ENCODE measurements at regions not wholly inside any gene's neighbourhood (a gene's known extent, or its start where the extent isn't known, plus 50 kb on each side); places are given as distances from the start of the nearest gene placed in this dataset.
"Not testable (repeated sequence)": the region's sequence is repeated elsewhere in the genome, so short reads cannot be mapped to it uniquely, and the experiment has no call there.

DNA sequence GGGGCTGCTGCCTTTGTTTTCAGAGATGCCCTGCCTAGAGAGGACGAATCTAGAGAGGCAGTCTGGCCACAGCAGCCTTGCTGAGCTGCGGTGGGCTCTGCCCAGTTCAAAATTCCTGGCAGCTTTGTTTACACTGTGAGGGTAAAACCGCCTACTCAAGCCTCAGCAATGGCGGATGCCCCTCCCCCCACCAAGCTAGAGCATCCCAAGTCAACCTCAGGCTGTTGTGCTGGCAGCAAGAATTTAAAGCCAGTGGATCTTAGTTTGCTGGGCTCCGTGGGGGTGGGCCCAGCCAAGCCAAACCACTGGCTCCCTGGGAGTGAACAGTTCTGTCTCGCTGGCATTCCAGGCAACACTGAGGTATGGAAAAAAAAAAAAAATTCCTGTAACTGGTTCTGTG lies 970.9 kb downstream of the TBC1D32 start:
- DNase-seq (ENCODE audit: low spot score): no peak
- TF ChIP-seq, protein P1, sequence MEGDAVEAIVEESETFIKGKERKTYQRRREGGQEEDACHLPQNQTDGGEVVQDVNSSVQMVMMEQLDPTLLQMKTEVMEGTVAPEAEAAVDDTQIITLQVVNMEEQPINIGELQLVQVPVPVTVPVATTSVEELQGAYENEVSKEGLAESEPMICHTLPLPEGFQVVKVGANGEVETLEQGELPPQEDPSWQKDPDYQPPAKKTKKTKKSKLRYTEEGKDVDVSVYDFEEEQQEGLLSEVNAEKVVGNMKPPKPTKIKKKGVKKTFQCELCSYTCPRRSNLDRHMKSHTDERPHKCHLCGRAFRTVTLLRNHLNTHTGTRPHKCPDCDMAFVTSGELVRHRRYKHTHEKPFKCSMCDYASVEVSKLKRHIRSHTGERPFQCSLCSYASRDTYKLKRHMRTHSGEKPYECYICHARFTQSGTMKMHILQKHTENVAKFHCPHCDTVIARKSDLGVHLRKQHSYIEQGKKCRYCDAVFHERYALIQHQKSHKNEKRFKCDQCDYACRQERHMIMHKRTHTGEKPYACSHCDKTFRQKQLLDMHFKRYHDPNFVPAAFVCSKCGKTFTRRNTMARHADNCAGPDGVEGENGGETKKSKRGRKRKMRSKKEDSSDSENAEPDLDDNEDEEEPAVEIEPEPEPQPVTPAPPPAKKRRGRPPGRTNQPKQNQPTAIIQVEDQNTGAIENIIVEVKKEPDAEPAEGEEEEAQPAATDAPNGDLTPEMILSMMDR (IDR thresholded peaks at IDR 0.05; ENCODE audit: unreplicated experiment): no peak
- Mint-ChIP-seq H3K9me3 (ENCODE audit: unreplicated experiment) (no peaks in the 10 kb centered on the region), H3K27me3 (ENCODE audit: unreplicated experiment) (no peaks in the 10 kb centered on the region), H3K4me1 (ENCODE audit: unreplicated experiment) (peaks cover 2% of the 10 kb centered on the region), H3K4me3 (ENCODE audit: unreplicated experiment) (no peak overlapping the region), H3K36me3 (ENCODE audit: low read depth, unreplicated experiment) (no peaks in the 10 kb centered on the region), H3K27ac (ENCODE audit: unreplicated experiment) (no peak overlapping the region)

DNA sequence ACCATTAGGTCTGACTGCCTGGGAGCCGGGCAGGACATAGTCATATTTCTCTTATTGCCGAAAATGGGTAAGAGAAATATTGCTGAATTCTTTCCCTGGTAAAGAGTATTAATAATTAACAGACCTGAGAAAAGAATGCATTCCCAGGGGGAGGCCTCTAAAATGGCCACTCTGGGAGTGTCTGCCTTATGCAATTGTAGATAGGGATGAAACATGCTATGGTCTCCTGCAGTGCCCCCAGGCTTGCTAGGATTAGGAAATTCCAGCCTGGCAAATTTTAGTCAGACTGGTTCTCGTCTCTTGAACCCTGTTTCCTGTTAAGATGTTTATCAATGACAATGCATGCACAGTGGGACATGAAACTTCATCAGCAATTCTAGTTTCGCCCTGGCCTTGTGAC lies 975.7 kb downstream of the TBC1D32 start:
- DNase-seq (ENCODE audit: low spot score); H3K9me3 Mint-ChIP-seq (ENCODE audit: unreplicated experiment); H3K4me3 Mint-ChIP-seq (ENCODE audit: unreplicated experiment); H3K27me3 Mint-ChIP-seq (ENCODE audit: unreplicated experiment); H3K36me3 Mint-ChIP-seq (ENCODE audit: low read depth, unreplicated experiment); H3K4me1 Mint-ChIP-seq (ENCODE audit: unreplicated experiment); H3K27ac Mint-ChIP-seq (ENCODE audit: unreplicated experiment): not testable (repeated sequence)

DNA sequence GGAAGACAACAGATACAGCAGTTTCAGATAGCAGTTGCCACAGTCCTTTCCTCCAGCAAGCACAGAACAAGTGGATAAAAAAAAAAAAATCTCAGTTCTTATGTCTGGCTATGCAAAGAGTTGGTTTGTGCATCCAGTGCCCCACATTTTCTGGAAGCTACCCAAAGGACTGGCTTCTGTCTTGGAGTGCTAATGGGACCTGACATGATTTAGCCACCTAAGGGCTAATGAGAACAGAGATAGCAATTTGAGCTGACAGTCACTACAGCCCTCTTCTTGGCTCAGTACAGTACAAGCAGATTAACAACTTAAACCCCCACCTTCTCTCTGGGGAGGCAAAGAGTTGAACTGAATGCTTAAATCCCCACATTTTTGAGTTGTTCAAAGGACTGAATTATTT lies 976.8 kb downstream of the TBC1D32 start:
- TF ChIP-seq, protein P1 (IDR thresholded peaks at IDR 0.05; ENCODE audit: unreplicated experiment): no peak
- Mint-ChIP-seq H3K27me3 (ENCODE audit: unreplicated experiment) (no peaks in the 10 kb centered on the region), H3K27ac (ENCODE audit: unreplicated experiment) (no peak overlapping the region), H3K4me3 (ENCODE audit: unreplicated experiment) (no peak overlapping the region), H3K9me3 (ENCODE audit: unreplicated experiment) (no peaks in the 10 kb centered on the region), H3K36me3 (ENCODE audit: low read depth, unreplicated experiment) (no peaks in the 10 kb centered on the region), H3K4me1 (ENCODE audit: unreplicated experiment) (no peaks in the 10 kb centered on the region)
- no peak for DNase-seq (ENCODE audit: low spot score)

DNA sequence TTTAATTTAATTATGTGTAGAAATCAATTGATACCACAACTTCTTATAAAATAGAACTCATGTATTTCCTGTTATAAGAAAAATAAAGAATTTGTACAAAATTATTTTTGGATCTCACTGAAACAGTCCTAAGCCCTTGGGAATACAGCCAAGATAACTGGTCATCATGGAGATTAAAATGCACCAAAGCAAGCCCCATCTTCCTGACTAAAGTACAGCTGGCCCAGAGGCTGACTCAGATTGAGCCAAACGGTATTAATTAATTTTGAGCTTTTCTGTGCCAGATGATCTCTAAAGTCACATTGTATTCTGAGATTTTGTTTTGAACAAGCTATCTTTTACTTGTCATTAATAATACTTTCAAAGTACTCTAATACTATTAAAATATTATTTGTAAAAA lies 978.5 kb downstream of the TBC1D32 start:
- no peaks in the 10 kb centered on the region for H3K27me3 Mint-ChIP-seq (ENCODE audit: unreplicated experiment)
- no peaks in the 10 kb centered on the region for H3K9me3 Mint-ChIP-seq (ENCODE audit: unreplicated experiment)
- no peak for DNase-seq (ENCODE audit: low spot score)
- no peaks in the 10 kb centered on the region for H3K36me3 Mint-ChIP-seq (ENCODE audit: low read depth, unreplicated experiment)
- H3K4me1 Mint-ChIP-seq (ENCODE audit: unreplicated experiment): no peaks in the 10 kb centered on the region
- H3K4me3 Mint-ChIP-seq (ENCODE audit: unreplicated experiment): no peak overlapping the region
- H3K27ac Mint-ChIP-seq (ENCODE audit: unreplicated experiment): no peak overlapping the region
- TF ChIP-seq, protein P1 (IDR thresholded peaks at IDR 0.05; ENCODE audit: unreplicated experiment): no peak

DNA sequence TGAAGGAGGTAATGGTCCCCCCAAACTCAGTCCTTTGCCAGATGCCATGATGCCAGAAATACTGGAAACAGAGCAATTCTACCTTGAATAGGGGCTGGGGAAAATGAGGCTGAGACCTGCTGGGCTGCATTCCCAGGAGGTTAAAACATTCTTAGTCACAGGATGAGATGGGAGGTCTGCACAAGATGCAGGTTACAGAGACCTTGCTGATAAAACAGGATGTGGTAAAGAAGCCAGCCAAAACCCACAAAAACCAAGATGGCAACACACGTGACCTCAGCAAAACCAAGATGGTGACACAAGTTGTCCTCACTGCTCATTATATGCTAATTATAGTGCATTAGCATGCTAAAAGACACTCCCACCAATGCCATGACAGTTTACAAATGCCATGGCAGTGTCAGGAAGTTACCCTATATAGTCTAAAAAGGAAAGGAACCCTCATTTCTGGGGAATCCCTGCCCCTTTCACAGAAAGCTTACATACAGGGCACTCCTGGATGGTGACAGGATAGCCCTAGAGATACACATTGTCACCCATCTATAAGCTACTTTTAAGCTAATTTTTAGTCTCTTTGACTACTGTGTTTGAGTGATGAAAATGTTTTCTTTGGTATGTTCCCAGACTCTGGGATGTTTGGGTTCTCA lies 979.7 kb downstream of the TBC1D32 start:
- DNase-seq (ENCODE audit: low spot score): no peak
- H3K9me3 Mint-ChIP-seq (ENCODE audit: unreplicated experiment): no peaks in the 10 kb centered on the region
- H3K27ac Mint-ChIP-seq (ENCODE audit: unreplicated experiment): no peak overlapping the region
- H3K4me3 Mint-ChIP-seq (ENCODE audit: unreplicated experiment): no peak overlapping the region
- TF ChIP-seq, protein P1 (IDR thresholded peaks at IDR 0.05; ENCODE audit: unreplicated experiment): no peak
- H3K36me3 Mint-ChIP-seq (ENCODE audit: low read depth, unreplicated experiment): no peaks in the 10 kb centered on the region
- H3K4me1 Mint-ChIP-seq (ENCODE audit: unreplicated experiment): no peaks in the 10 kb centered on the region
- H3K27me3 Mint-ChIP-seq (ENCODE audit: unreplicated experiment): no peaks in the 10 kb centered on the region

All from endothelial cell (in vitro differentiated cells).